Fibroblast of pulmonary artery (primary cell): ENCODE measurements at regions not wholly inside any gene's neighbourhood (a gene's known extent, or its start where the extent isn't known, plus 50 kb on each side); places are given as distances from the start of the nearest gene placed in this dataset.

Experiments
- DNase-seq: peaks from one replicate; pipeline ENCODE4 v3.0.0-alpha.2; 2010; ENCODE audit warnings: low read depth
- H3K4me3 ChIP-seq: replicated peaks from 2 replicates; pipeline ENCODE4 v1.5.1; 2011; ENCODE audit warnings: low read depth, mild to moderate bottlenecking, control low read depth, low read length, moderate library complexity
- TF ChIP-seq, protein P1 (sequence below): IDR thresholded peaks from 2 replicates; pipeline ENCODE4 v1.5.1; 2011; ENCODE audit warnings: mild to moderate bottlenecking, control low read depth, low read length, inconsistent platforms; ENCODE audit errors: missing control alignments

DNA sequence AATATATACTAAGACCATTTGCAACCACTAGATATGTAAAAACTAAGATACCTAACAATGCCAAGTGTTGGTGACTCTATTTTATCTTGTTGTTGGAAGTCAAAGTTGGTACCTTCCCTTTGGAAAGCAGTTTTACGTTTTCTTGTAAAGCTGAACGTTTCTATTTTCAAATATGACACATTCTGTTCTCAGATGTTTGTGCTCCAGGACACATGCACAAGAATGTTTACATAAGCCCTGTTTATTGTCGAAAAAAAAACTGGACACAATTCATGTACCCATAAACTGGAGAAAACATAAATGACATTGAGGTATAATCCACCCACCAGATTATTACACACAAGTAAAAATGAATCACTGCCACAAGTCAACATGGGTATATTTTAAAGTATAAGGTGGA is 967.4 kb downstream of the BCL11B start:
- TF ChIP-seq, protein P1, sequence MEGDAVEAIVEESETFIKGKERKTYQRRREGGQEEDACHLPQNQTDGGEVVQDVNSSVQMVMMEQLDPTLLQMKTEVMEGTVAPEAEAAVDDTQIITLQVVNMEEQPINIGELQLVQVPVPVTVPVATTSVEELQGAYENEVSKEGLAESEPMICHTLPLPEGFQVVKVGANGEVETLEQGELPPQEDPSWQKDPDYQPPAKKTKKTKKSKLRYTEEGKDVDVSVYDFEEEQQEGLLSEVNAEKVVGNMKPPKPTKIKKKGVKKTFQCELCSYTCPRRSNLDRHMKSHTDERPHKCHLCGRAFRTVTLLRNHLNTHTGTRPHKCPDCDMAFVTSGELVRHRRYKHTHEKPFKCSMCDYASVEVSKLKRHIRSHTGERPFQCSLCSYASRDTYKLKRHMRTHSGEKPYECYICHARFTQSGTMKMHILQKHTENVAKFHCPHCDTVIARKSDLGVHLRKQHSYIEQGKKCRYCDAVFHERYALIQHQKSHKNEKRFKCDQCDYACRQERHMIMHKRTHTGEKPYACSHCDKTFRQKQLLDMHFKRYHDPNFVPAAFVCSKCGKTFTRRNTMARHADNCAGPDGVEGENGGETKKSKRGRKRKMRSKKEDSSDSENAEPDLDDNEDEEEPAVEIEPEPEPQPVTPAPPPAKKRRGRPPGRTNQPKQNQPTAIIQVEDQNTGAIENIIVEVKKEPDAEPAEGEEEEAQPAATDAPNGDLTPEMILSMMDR = no peak
- no peak for DNase-seq
- no peak overlapping the region for H3K4me3 ChIP-seq

DNA sequence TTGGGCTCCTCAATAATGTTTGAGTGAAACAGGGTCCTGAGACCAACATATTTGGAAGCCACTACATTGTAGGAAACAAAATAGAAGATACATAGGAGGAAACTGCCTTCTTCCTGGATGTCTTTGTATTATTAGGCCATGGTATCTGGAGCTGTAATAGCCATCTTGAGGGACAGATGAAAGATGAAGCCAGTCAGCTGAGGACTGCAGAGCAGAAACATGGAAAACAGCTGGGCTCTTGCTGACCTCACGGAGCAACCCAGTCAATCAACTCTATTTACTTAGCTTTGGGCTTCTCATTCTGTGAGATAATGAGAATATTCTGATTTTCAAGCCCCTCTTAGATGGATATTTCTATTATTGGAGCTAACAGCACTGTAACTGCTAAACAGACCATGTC is 962.4 kb downstream of the BCL11B start:
- H3K4me3 ChIP-seq = no peak overlapping the region
- DNase-seq = no peak
- TF ChIP-seq, protein P1 = no peak

DNA sequence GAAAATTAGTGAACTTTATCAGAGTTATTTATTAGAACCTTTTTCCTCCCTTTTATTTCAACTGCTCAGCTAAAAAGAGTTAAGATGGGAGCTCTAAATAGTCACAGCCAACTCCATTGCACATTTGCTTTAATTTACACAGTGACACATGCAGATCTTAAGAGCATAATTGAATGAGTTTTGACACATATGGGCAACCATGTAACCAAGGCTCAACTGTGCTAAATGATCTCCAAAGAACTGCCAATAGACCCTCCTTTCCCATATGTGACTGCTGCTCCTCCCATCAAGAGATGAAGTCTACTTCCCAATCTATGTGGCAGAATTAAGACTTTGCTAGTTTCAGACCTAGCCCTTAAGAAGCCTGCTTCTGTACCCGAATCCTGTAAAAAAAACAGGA is 960.0 kb downstream of the BCL11B start:
- DNase-seq = no peak
- no peak overlapping the region for H3K4me3 ChIP-seq
- TF ChIP-seq, protein P1 = no peak

DNA sequence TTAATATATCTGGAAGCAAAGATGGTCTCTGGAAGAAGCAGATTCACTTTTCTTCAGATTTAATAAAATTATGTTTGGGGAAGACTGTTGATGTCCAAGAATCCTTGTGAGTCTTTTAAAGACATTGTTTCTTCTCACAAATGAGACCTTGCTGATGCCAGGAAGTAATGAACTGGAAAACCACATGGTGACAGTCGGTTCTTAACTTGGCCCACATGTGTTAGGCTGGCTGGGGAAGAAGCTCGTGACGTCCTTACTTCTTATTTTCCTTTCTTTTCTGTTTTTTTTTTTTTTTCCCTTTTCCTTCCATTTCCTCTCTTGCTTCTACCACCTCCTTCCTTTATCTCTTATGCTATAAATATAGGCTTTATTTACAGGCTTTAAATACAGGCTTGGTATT is 950.2 kb downstream of the BCL11B start:
- H3K4me3 ChIP-seq = no peak overlapping the region
- TF ChIP-seq, protein P1 = no peak
- no peak for DNase-seq

DNA sequence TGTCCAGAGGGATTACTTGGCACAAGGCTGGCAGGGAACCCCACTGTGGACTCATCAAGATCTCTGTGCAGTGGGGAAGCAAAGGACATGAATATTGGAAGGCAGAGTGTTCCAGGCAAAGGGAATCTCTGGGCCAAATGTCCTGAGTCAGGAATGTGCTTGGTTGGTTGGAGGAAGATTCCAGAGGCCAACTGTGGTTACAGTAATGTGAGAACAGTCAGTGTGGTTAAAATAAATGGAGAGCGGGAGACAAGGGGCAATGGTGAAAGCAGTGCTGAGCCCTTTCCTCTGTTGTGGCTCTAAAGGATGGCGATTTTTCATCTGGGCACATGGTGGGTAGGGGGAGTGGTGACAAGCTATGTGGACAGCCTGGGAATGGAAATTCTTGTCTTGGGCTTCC is 948.2 kb downstream of the BCL11B start:
- TF ChIP-seq, protein P1 = no peak
- H3K4me3 ChIP-seq = no peak overlapping the region
- DNase-seq = no peak

DNA sequence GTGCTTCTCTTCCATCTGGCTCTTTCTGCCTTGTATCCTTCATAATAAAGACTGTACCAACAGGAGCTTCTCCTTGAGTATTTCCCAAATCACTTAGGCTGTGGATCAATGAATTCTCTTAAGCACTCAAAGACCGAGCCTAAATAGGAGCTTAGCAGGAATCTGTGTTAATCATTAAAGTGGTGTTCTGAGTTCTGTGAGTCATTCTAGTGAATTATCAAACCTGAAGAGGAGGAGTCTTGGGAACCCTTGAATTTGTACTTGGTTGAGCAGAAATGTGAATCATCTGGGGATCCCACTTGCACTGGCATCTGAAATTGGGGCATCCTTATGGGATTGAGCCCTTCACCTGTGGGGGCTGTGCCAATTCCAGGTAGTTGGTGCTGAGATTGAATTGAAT is 946.2 kb downstream of the BCL11B start:
- TF ChIP-seq, protein P1 = no peak
- H3K4me3 ChIP-seq = no peak overlapping the region
- DNase-seq = no peak

DNA sequence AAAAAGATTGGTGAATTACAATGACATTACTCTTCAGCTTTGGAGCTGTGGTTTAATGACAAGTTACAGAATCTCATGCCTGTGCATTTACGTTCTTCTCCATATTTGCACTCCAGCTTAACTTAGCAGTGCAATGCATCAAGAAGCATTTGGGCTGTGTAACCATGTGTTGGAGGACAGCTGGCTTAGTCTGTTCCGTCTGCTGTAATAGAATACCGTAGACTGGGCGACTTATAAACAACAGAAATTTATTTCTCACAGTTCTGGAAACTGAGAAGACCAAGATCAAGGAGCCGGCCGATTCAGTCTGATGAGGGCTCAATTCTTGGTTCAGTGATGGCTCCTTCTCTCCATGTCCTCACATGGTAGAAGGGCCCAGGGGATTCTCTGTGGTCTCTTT is 943.5 kb downstream of the BCL11B start:
- no peak overlapping the region for H3K4me3 ChIP-seq
- TF ChIP-seq, protein P1 = no peak
- no peak for DNase-seq
